Right hindlimb (tissue), 1 donor: ENCODE measurements at regions not wholly inside any gene's neighbourhood (a gene's known extent, or its start where the extent isn't known, plus 50 kb on each side); places are given as distances from the start of the nearest gene placed in this dataset.

Experiments used
- DNase-seq: peaks from one replicate; pipeline ENCODE4 v3.0.0-alpha.2; 2018

DNA sequence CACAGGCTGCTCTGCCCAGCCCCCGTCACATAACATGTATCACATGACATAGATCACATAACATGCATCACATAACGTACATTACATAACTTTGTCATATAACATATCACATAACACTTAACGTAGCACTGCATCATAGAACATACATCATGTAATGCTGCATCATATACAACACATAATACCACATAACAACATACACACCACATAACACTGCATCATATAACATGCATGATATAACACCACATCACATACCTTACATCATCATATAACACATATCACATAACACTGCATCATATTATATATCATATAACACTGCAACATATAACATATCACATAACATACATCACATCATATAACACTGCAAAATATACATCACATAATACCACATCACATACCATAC is 83.8 kb downstream of the AXIN2 start:
- no peak for DNase-seq

DNA sequence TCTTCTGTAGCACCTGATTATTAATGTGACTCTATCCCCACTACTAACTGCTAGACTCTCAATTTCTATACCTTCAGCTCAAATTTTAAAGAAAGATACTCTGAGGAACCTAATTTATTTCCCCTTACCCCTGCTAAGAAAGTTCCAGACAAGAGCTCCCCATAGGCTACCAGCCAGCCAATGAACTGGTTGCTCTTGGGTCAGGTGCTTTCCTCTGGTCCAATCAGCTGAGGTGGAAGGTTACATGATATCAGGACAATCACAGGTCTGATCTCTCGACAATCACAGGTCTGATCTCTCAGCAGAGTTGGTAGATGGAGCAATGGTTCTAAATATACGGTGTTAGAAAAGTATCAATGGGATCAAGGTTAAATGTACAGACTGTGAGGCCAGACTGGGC is 86.8 kb downstream of the AXIN2 start:
- DNase-seq = no peak

DNA sequence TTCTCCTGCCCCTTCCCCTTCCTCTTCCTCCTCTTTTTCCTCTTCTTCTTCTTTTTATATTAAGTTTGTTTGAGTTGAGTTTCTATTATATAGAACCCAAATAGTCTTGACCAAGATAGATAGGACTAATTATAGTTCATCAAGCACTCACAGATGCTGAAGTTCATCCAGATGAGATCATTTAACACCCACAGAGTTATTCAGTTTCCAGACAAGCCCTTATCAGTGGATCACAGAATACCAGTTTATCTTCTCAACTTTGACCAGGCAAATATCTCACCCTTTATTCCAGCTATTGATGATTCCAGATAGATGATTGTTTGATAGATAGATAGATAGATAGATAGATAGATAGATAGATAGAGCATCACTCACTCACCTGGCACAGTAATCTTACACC is 87.5 kb downstream of the AXIN2 start:
- no peak for DNase-seq

DNA sequence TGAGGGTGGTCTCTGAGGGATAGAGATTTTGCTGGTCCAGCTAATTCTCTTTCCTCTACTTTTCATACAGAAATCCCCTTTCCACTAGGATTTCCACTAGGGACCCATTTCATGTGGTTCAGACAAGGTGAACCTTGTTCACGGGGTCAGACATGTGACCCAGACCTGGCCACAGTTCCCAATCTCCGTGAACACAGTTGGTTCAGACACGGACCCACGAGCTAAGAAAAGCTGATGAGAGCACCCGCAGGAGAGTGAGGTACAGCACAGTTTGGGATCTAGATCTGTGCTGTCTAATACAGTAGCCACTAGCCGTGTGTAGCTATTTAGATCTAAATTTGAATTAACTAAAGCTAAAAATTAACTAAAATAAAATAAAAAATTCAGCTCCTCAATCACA is 88.1 kb downstream of the AXIN2 start:
- no peak for DNase-seq

DNA sequence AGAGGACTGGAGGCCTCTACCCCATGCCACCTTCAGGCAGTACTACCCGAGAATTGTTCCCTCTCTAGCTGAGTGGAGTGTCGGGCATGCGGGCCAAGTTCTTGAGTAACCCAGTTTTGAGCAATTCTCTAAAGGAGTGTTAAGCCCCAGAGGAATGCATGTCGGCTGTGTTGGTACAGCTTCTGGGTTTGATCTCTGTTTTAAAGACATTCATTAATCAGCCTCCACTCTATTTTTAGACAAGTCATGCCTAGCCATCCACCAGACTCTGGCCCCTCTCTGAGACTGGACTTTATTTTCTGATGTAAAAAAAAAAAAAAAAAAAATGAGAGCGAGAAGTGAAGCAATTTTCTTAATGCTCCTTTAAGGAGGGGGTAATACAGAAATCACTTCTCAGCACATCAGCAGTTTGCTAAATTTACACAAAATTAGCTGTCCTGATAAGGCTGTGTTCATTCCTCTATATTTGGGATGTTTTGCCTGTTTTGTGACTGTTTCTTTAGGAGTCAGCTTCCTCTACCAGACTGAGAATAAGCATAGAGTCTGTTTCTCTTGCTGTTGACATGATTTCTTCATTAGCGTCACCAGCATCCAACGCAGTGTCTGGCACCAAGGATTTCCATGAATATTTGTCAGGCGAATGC is 88.7 kb downstream of the AXIN2 start:
- DNase-seq = no peak

DNA sequence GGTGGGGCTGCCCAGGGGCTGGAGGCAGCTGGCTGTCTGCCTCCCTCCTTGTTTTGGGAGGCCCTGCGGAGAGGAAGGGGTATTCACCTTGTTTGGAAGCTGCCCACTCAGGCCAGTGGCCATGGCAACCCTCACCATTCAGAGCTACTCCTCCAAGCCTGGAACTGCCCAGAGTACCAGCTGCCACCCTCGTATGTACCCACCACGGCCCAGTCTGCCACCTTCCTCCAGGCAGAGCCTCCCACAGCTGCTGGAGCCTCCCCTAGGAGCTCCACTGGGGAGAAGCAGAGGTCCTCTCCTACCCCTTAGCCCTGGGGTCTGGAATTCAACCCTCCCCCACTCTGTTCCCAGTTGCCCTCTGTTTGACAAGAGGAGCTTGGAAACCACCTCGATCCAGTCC is 90.7 kb downstream of the AXIN2 start:
- DNase-seq = no peak

DNA sequence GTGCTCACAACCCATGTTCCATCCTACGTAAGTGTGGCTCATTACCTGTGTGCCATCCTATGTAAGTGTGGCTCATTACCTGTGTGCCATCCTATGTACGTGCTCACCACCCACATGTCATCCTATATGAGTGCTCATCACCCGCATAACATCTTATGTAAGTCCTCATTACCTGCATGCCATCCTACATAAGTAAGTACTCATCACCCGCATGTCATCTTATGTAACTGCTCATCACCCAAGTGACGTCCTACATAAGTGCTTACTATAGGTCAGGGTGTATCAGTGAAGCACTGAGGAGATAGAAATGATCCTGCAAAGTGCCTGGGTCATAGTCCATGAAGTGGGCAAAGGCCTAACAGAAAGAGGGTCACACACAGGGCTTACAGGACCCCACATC is 93.1 kb downstream of the AXIN2 start:
- no peak for DNase-seq

DNA sequence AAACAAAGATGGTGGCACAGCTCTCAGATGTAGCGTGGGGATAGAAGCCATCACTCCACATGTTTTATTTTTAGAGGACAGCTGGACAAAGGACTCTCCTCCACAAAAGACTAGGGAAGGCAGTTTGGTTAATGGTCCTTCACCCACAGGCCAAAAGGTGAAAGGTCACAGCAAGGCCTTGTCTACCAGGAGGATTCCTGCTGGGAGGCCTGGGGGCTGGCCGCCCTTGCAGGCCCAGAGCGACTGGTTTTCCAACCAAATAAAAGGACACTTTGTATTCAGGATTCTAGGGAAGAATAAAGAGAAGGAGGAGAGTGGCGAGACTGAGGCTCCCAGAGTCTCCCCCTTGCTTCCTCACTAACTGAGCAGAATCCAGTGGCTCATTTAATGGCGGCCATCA is 94.3 kb downstream of the AXIN2 start:
- no peak for DNase-seq

DNA sequence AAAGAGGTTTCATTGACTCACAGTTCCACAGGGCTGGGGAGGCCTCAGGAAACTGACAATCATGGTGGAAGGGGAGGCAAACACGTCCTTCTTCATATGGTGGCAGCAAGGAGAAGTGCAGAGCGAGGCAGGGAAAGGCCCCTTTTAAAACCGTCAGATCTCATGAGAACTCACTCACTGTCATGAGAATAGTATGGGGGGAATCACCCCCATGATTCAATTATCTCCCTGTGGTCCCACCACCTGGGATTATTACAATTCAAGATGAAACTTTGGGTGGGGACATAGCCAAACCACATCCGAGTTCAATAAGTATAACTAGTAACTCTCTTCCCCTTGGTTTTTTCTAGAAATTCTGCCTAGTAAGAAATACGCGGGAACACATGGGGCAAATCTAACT is 94.9 kb downstream of the AXIN2 start:
- DNase-seq = no peak

DNA sequence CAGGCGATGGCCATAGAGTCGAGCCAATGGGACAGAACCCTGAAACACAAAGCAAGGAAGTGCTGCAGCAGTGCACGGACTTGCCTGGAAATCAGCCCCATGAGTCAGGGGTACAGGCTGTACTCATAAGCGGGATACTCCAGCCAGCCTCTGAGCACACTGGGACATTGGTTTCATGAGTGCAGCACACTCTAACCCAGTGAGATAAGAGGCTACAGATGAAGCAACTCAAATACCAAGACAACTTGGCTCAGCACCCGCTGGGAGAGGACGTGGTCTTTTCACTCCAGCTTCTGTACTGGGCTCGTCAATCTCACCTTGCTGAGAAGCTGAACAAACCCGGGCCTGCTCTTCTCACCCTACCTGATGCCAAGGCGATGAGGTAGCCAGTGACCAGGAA is 98.2 kb downstream of the AXIN2 start:
- DNase-seq = no peak

DNA sequence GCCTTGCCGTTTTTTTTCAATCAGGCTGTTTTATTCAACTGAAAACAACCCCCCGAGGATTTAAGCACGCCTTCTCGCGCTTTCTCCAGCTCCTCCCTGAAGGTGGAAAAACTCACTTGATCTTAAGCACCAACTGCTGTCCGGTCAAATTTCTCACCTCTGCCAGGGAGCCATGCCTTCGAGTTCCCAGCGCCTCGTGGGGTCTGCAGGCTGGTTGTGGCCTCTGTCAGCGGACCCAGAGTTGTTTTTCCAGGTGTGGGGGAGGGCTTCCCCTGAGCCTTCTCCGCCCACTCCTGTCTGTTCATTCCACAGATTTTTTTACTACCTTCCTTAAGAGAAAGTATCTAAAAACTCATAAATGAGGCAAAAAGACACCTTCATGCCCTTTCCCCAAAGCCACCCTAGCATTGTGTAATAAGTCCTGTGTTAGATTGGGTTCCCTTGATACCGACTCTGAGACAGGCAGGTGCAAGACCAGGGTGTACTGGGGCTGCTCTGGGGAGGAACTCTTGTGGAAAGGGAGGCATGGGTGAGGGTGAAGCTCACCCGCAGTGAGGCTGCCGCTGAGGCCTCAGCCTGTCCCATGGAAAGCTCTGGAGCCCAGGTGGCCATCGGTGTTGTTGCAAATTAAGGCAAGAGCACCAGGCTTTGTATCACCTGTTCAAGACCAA is 101.6 kb downstream of the AXIN2 start:
- DNase-seq = no peak

DNA sequence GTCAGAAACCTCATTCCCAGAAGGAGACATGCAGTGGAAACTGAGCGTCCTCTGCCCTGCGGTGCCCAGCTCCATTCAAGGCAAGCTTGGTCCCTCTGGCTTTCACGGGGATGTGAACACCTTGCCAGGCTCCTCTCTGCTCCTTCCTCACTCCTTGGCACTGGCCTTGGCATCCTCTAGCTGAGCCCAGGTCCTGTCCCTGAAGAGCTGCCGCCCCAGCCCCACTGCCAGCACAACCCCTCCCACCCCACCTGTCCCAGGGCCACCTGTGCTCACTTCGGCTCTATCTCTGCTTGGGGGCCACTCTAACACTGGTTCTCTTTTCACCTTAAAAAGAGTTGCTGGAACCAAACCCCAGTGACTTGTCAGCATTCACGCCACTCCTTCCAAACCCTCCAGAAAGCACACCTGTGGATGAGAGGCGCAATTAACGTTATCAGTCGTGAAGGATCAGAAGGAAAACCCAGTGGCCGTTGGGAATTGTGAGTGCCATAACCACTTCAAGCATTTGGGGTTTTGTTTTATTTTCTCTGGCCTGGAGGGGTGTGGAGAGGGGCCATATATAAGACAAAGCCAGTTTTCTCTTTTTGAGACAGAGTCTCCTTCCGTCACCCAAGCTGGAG is 103.7 kb downstream of the AXIN2 start:
- no peak for DNase-seq

DNA sequence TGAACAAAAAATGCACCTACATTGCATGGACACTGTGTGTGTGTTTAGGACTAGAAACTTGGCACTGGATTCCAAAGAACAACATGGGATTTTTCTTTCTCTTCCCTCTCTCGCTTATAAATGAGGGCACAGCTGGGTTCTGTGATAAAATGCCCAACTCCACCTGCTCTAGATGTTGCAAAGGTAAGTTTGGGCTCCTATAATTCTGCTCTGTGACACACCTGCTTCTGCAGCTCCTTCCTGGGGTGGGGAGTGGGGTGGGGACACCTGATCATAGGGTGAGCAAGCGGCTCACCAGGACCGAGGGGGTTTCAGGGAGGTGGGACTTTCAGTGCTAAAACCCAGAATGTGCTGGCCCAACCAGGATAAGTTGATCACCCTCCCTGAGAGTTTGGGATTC is 104.3 kb downstream of the AXIN2 start:
- DNase-seq = no peak

DNA sequence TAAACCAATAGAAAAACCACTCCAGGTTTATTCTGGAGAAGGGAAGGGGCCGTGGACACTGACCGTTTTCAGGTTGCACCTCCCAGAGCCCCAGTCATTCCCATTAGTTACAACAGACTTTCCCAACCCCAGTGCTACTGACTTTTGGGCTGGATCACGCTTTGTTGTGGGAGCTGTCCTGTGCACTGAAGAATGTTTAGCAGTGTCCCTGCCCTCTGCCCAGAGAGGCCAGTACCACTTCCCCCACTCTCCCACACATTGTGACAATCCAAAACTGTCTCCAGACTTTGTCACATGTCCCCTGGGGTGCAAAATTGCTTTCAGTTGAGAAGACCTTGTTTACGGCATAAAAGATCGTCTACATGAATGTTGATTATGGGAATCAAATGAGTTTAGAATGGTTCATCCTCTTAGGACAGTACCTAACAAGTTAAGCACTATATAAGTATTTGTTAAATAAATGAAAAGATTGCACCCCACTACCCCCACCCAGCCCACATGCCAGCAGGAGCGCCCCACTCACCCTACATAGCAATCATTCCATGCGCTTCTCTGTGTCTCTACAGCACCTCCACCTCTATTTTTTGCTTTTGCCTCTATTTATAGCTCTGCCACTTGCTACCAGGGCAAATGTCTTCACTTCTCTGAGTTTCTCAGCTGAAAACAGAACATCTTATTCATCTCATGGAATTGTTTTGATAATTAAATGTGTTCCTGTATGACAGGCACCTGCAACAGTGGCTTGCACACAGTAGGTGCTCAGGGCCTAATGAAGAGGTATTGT is 104.9 kb downstream of the AXIN2 start:
- DNase-seq = no peak

DNA sequence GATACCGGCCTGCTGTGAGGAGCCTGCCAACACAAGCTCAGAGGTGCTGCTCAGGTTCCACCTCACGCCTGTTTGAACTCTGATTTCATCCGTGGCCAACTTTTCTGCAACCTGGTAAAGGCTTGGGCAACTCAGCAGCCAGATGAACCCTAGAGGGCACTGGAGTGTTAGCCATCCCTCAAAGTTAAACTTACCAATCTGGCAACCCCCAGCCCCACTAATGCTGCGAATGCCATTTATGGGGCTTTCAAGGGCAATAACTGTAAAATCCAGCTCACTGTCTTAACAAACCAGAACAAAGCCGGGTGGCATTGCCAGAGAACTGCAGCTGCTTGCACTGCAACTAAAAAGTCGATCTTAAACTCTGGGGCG is 105.5 kb downstream of the AXIN2 start:
- peak; percentile 68 for DNase-seq

DNA sequence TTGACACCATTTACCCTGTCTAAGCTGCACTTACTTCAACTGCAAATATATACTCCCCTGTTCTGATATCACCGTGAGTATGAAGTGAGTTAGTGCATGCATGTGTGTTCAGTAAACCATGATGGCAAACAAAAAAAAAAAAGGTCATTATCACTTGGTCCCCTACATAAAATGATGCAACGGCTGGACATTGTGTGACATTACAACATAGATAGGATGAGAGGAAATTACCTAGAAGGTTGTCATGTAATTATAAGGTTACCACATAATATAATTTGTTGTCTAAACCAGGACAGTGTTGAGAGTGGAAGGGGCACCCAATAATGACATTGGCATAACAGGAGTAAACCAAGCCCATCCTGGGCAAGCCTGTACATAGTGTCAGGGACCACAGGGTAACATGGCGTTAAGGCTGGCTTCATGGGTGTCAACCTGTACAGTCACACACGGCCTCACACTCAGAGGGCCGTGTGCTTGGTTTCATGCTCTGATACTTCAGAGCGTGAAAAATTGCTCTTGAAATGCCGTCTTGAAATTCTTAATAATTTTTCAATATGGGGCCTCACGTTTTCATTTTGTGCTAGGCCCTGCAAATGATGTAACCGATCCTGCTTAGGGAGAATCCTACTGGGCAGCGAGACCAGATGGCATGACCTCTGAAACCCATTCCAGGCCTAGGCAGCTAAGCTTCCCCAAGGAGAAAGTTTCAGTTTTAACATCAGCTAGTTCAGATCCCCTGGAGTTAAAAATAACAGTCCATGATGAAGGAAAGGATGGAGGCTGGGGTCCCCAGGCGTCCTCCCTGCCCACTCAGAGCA is 106.1 kb downstream of the AXIN2 start:
- no peak for DNase-seq

DNA sequence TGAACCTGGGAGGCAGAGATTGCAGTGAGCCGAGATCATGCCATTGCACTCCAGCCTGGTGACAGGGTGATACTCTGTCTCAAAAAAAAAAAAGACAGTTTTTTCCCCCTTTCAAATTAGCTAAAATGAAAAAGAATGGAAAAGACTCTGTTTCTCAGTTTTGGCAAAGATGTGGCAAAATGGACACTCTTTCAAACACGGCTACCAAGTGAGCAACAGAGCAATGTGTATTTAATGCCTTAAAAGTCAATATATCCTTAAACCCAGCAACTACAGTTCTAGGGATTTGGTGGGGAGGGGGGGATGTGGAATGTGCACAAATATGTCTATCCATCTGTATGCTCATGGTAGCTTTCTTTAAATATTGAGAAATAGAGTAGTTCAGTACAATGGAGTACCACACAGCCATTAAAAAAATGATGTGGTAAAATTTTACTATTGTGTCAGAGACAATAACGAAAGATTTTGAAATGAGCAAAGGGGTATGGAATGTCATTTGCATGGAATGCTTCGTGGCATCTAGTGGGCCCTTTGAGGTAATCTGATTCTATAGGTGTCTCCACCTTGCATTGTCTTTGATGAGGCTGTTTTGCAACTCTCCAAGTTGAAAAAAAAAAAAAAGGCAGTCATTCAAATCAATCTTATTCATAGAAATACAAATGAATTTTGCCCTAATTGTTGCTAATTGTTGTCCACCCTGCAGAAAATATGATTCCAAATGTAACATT is 108.1 kb downstream of the AXIN2 start:
- no peak for DNase-seq

DNA sequence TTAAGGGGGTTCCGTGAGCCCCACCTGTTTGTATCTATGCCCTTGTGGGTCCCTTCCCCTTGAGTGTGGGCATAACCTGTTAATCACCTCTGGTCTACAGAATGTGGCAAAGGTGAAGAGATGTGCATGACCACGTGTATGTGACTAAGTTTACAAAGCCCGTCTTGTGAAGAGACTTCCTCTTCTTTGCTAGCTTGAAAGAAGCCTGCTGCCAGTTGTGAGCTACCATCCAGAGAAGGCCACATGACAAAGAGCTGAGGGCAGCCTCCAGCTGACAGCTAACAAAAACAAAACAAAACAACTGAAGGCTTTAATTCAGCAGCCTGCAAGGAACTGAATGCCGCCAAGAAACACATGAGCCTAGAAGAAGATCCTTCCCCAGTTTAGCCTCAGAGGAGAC is 112.0 kb downstream of the AXIN2 start:
- DNase-seq = no peak

DNA sequence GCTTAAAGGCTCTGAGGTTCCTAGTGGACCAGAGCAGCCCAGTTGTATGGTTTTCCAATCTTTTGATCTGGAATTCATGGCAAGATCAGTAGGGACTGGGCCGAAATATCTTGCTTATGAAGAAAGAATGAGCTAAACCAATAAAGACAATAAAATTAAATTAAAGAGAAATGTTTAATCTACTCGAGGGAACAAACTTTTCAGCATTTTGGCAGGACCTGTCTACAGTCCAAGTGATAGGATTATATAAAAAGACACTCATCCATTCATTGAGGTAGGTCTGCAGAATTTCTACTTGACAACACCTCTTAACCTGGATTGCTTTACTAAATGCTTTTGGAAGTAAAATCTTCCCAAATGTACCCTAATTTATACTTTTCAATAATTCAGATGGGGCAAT is 113.6 kb downstream of the AXIN2 start:
- DNase-seq = no peak

DNA sequence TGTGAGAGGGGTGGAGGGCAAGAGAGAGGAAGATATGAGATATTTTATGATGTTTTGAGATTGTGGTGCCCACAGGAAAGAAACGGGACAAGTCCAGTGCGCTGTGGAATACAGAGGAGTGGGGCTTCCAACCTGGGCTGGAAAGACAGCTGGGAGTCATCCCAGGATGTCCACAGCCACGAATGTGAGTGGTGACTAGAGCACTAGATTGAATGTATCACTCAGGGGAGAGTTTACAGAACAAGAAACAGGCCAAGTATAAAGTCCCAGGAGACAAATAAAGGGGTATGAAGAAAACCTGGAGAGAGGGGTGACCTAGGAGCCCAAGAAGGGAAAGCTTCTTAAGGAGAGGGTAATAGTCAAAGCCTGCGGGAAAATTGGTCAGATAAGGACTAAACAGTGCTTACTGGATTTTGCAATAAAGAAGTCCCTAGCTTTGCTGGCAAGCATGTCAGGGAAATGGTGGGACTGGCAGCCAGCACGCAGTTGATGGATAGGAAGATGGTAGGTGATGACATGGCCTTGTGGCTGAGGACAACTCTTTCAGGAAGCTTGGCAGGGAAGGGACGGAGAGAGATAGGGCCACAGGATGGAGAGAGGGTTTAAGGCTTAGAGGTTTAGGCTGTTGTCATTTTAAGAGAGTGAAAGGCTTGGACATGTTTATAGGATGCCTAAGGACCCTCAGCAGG is 114.5 kb downstream of the AXIN2 start:
- no peak for DNase-seq

DNA sequence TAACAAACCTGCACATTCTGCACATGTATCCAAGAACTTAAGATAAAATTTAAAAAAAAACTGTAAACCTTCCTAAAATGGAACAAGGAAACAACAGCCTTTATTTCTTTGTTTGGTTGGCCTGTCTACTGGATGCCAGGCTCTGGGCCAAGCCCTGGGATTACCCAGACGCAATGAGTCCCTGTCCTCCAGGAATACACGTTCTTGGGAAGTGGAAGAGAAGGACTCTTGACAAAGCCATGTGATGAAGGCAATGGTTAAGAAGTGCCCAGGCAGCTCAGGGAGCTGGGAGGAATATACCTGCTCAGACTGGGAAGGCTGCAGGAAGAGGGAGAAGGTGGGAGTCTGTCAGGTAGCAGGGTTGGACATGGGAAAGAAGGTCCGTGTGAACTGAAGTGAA is 115.4 kb downstream of the AXIN2 start:
- no peak for DNase-seq

DNA sequence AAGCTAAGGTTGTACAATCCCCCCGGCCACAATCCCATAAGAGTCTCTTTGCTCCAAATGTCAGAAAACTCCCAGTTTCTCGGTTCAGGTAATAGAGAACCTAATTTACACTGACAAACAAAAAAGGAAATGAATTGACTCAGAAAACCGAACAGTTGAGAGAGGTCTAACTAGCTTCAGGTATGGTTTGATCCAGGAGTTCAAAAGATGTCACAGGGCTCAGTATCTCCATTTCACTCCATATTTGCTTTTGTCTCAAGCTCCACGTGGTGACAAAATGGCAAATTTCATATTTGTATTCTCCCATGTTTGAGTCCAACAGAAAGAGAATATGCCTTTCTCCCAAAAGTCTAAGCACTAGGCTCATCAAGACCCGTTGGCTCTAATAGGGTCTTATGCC is 117.4 kb downstream of the AXIN2 start:
- DNase-seq = no peak
